ENCODE measurements at regions not wholly inside any gene's neighbourhood (a gene's known extent, or its start where the extent isn't known, plus 50 kb on each side); places are given as distances from the start of the nearest gene placed in this dataset.

DNA sequence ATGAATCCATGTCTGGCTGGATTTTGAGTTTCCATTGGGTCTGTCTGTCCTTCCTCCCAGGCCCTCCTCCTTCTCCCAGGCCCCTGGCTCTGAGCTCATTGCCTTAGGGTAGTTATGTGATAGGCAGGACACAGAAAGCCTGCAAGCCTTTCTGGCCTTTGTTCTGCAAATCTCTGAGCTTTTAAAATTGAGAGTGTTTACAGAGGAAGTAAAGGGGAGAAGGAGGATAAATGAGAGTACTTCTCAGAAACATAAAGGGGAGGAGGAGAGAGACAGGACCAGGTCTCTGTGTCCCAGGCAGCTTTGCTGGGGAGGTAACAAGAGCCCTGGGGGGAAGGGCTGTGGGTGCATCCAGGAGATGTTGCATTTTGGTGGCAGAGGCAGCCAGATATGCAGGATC, 126.7 kb downstream of the FOXD2 start:
- TF ChIP-seq CTCF (IDR thresholded peaks at IDR 0.05) (no peak), POLR2A (IDR thresholded peaks at IDR 0.05) (no peak), POLR2AphosphoS5 (IDR thresholded peaks at IDR 0.05) (no peak)

All from suprapubic skin (tissue), 4 donors.